KMS-11 (cell line): ENCODE measurements at regions not wholly inside any gene's neighbourhood (a gene's known extent, or its start where the extent isn't known, plus 50 kb on each side); places are given as distances from the start of the nearest gene placed in this dataset.

Source experiments
- H2AFZ ChIP-seq: fragments of 200-600 bp; sonication (generic); 2 replicates; pipeline ENCODE4 v1.6.1; 2016; ENCODE audit warnings: antibody characterized with exemption, mixed run types, low read depth
- H3K27ac ChIP-seq: fragments of 200-600 bp; sonication (generic); 2 replicates; pipeline ENCODE4 v1.6.1; 2016; ENCODE audit warnings: mild to moderate bottlenecking, mixed run types
- H3K27me3 ChIP-seq: fragments of 200-600 bp; sonication (generic); 2 replicates; pipeline ENCODE4 v1.6.1; 2017; ENCODE audit warnings: mild to moderate bottlenecking, low read depth, mixed run types, moderate library complexity; ENCODE audit not compliant: insufficient read depth
- H3K36me3 ChIP-seq: fragments of 200-600 bp; sonication (generic); 2 replicates; pipeline ENCODE4 v1.6.1; 2017; ENCODE audit warnings: mild to moderate bottlenecking, mixed run types; ENCODE audit not compliant: insufficient read depth
- H3K4me1 ChIP-seq: fragments of 200-600 bp; sonication (generic); 2 replicates; pipeline ENCODE4 v1.6.1; 2016; ENCODE audit warnings: mild to moderate bottlenecking, low read depth, mixed run types; ENCODE audit not compliant: poor library complexity, severe bottlenecking
- H3K4me2 ChIP-seq: fragments of 200-600 bp; sonication (generic); 2 replicates; pipeline ENCODE4 v1.7.0; 2016; ENCODE audit warnings: mild to moderate bottlenecking, mixed run types
- H3K4me3 ChIP-seq: fragments of 200-600 bp; sonication (generic); IDR thresholded peaks from 2 replicates; pipeline ENCODE4 v1.6.1; 2017; ENCODE audit warnings: low read depth, low read length, mixed read lengths; ENCODE audit not compliant: insufficient read depth
- H3K79me2 ChIP-seq: fragments of 200-600 bp; sonication (generic); 2 replicates; pipeline ENCODE4 v1.6.1; 2016; ENCODE audit warnings: low read depth, mixed run types; ENCODE audit not compliant: insufficient read depth
- H3K9ac ChIP-seq: fragments of 200-600 bp; sonication (generic); 2 replicates; pipeline ENCODE4 v1.6.1; 2016; ENCODE audit warnings: mild to moderate bottlenecking, mixed run types
- H4K20me1 ChIP-seq: fragments of 200-600 bp; sonication (generic); 2 replicates; pipeline ENCODE4 v1.6.1; 2016; ENCODE audit warnings: mild to moderate bottlenecking, mixed run types; ENCODE audit not compliant: insufficient read depth
- CTCF ChIP-seq: fragments of 200-600 bp; sonication (generic); conservative IDR thresholded peaks from 2 replicates; pipeline ENCODE4 v1.6.1; 2017; ENCODE audit warnings: low read depth, mild to moderate bottlenecking, antibody characterized with exemption, low read length, moderate library complexity, mixed read lengths

GRCh38 chr2:12288048-12288447 lies 428.7 kb upstream of the TRIB2 start:
- H2AFZ ChIP-seq, result no peak overlapping the region
- no peaks in the 10 kb centered on the region for H4K20me1 ChIP-seq
- no peak overlapping the region for H3K4me3 ChIP-seq
- H3K79me2 ChIP-seq, result no peaks in the 10 kb centered on the region
- no peaks in the 10 kb centered on the region for H3K36me3 ChIP-seq
- no peak for TF ChIP-seq CTCF
- H3K4me2 ChIP-seq, result no peak overlapping the region
- H3K9ac ChIP-seq, result no peak overlapping the region
- H3K4me1 ChIP-seq, result peaks cover 25% of the 10 kb centered on the region
- H3K27me3 ChIP-seq, result no peaks in the 10 kb centered on the region
- no peak overlapping the region for H3K27ac ChIP-seq

DNA sequence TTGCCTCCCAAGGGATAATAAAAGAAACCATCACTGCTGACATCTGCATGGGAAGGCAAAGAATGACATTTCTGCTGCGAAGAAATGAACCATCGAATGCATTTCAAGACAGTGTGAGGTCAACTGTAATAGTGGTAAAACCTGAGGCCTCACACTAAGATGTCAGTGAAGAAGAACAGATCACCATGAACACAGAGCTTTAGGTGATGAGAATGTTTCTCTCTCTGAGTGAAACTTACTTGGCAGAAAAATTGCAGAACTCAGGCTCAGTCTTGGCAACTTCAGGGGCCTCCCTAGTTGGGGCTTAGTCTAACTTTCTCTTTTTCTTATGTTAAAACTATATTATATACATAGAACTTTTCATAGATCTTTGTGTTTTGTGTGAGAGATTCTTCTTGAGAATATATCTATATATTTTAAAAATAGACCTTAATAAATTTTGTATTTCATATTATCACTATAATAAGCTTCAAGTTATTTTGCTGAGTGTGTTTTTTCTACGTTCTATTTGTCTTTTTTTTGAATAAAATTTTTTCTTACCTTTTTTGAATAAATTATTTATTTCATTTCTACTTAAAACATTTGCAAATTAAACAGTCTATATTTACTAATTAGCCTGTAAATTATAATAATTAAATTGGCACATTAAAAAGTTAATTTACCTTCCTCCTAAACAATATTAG lies 427.5 kb upstream of the TRIB2 start:
- Histone ChIP-seq H3K79me2 (no peaks in the 10 kb centered on the region), H3K36me3 (no peaks in the 10 kb centered on the region), H4K20me1 (no peaks in the 10 kb centered on the region), H3K4me3 (no peak overlapping the region), H3K9ac (no peak overlapping the region), H3K4me2 (no peak overlapping the region), H3K27me3 (no peaks in the 10 kb centered on the region), H3K27ac (no peak overlapping the region), H3K4me1 (peaks cover 25% of the 10 kb centered on the region), H2AFZ (no peak overlapping the region)
- no peak for TF ChIP-seq CTCF

- H3K27ac ChIP-seq, result no peak overlapping the region
- no peak for TF ChIP-seq CTCF
- no peaks in the 10 kb centered on the region for H3K27me3 ChIP-seq
- no peak overlapping the region for H2AFZ ChIP-seq
- no peak overlapping the region for H3K4me2 ChIP-seq
- no peak overlapping the region for H3K9ac ChIP-seq
- H3K4me1 ChIP-seq, result peaks cover 22% of the 10 kb centered on the region
- H3K79me2 ChIP-seq, result no peaks in the 10 kb centered on the region
- H4K20me1 ChIP-seq, result no peaks in the 10 kb centered on the region
- no peaks in the 10 kb centered on the region for H3K36me3 ChIP-seq
- H3K4me3 ChIP-seq, result no peak overlapping the region
These were observed 425.4 kb upstream of the TRIB2 start for GRCh38 chr2:12291303-12291702.

- Histone ChIP-seq H3K4me2 (peak overlapping the region; percentile 26; the same call in 1 of the 2 replicates), H3K79me2 (no peaks in the 10 kb centered on the region), H3K4me1 (peaks cover 22% of the 10 kb centered on the region), H3K36me3 (no peaks in the 10 kb centered on the region), H2AFZ (no peak overlapping the region), H3K27ac (peak overlapping the region; percentile 21; the same call in 1 of the 2 replicates), H3K9ac (no peak overlapping the region), H3K4me3 (no peak overlapping the region), H4K20me1 (no peaks in the 10 kb centered on the region), H3K27me3 (no peaks in the 10 kb centered on the region)
- TF ChIP-seq CTCF, result no peak
These were observed 422.9 kb upstream of the TRIB2 start for GRCh38 chr2:12293874-12294273.
